H1 (cell line): ENCODE measurements at regions not wholly inside any gene's neighbourhood (a gene's known extent, or its start where the extent isn't known, plus 50 kb on each side); places are given as distances from the start of the nearest gene placed in this dataset.

ENCODE experiments used
- CTCF ChIA-PET: fragments of 300-600 bp; sonication (Branson Sonifier 250); formaldehyde crosslinking; loops from one replicate; lab custom pipeline; 2021; ENCODE audit not compliant: partially characterized antibody; lab: Charles Lee
- POLR2A ChIA-PET: fragments of 300-600 bp; sonication (Branson Sonifier 250); formaldehyde crosslinking; loops from one replicate; lab custom pipeline; 2021; ENCODE audit warnings: inconsistent platforms; ENCODE audit not compliant: partially characterized antibody; lab: Charles Lee
- DNase-seq, 2 experiments: peaks; one replicate each; pipeline versions ENCODE4 v3.0.0 to v3.0.0-alpha.2; 2010 to 2022; ENCODE audit warnings: low spot score in 2 of 2, low read depth in 1 of 2, mixed read lengths in 1 of 2
- FAIRE-seq: peaks from 2 replicates; lab custom pipeline; 2011; peaks lifted over from hg19 to GRCh38; lab: Jason Lieb, UNC
- H2AFZ ChIP-seq: 2 replicates; pipeline ENCODE4 v1.8.1; 2012; ENCODE audit warnings: low read length, inconsistent platforms
- H2AK5ac ChIP-seq: 2 replicates; pipeline ENCODE4 v1.6.1; 2013; ENCODE audit warnings: low read depth, low read length
- H2BK120ac ChIP-seq: replicated peaks from 2 replicates; pipeline ENCODE3; 2013; ENCODE audit warnings: low read depth, low read length, inconsistent platforms
- H2BK12ac ChIP-seq: 2 replicates; pipeline ENCODE4 v1.6.1; 2013; ENCODE audit warnings: low read depth, low read length
- H2BK15ac ChIP-seq: 2 replicates; pipeline ENCODE4 v1.6.1; 2013; ENCODE audit warnings: low read length
- H2BK20ac ChIP-seq: 2 replicates; pipeline ENCODE4 v1.6.1; 2013; ENCODE audit warnings: low read length
- H2BK5ac ChIP-seq: 2 replicates; pipeline ENCODE4 v1.6.1; 2013; ENCODE audit warnings: low read depth, low read length
- H3K14ac ChIP-seq: 2 replicates; pipeline ENCODE4 v1.6.1; 2013; ENCODE audit warnings: inconsistent platforms; ENCODE audit not compliant: insufficient read length
- H3K18ac ChIP-seq: 2 replicates; pipeline ENCODE4 v1.6.1; 2013; ENCODE audit warnings: low read length; ENCODE audit errors: extremely low read depth
- H3K23ac ChIP-seq: 2 replicates; pipeline ENCODE4 v1.6.1; 2013; ENCODE audit warnings: inconsistent platforms; ENCODE audit not compliant: insufficient read length
- H3K23me2 ChIP-seq: 2 replicates; pipeline ENCODE4 v1.6.1; 2013; ENCODE audit warnings: low read depth, low read length
- H3K27ac ChIP-seq: 2 replicates; pipeline ENCODE4 v1.6.1; 2011; ENCODE audit warnings: low read depth, low read length, inconsistent platforms
- H3K27me3 ChIP-seq, 4 experiments: replicated peaks in 1 of 4; 1 replicate in 1 of 4; 2 replicates in 3 of 4; pipeline versions ENCODE4 v1.6.1 to v1.8.1; 2011 to 2013; ENCODE audit warnings: low read length in 3 of 4, mild to moderate bottlenecking in 3 of 4, inconsistent platforms in 2 of 4, mixed read lengths in 2 of 4, moderate library complexity in 1 of 4; ENCODE audit not compliant: control insufficient read depth in 3 of 4, insufficient read depth in 3 of 4; ENCODE audit errors: extremely low read depth in 1 of 4
- H3K36me3 ChIP-seq, 4 experiments: 2 replicates each; pipeline versions ENCODE4 v1.6.1 to v1.8.1; 2011 to 2013; ENCODE audit warnings: mild to moderate bottlenecking in 4 of 4, low read length in 3 of 4, moderate library complexity in 2 of 4, control low read depth in 1 of 4, inconsistent platforms in 1 of 4; ENCODE audit not compliant: insufficient read depth in 4 of 4, control insufficient read depth in 2 of 4
- H3K4ac ChIP-seq: replicated peaks from 2 replicates; pipeline ENCODE3; 2013; ENCODE audit warnings: low read length, low read depth, mixed read lengths, inconsistent platforms; ENCODE audit not compliant: insufficient read length
- H3K4me1 ChIP-seq, 4 experiments: replicated peaks in 1 of 4; 1 replicate in 1 of 4; 2 replicates in 3 of 4; pipeline versions ENCODE4 v1.6.1 to v1.8.1; 2011 to 2013; ENCODE audit warnings: low read length in 3 of 4, inconsistent platforms in 2 of 4, mixed read lengths in 1 of 4; ENCODE audit not compliant: insufficient read depth in 4 of 4, control insufficient read depth in 3 of 4
- H3K4me2 ChIP-seq, 2 experiments: 2 replicates each; pipeline versions ENCODE4 v1.6.1 to v1.8.1; 2011 to 2013; ENCODE audit warnings: low read depth in 2 of 2, low read length in 2 of 2, control low read depth in 1 of 2, inconsistent platforms in 1 of 2, mild to moderate bottlenecking in 1 of 2; ENCODE audit not compliant: insufficient read depth in 1 of 2
- H3K4me3 ChIP-seq, 4 experiments: fragments of 200-600, 300-600 bp in 1 of 4; sonication (generic), shearing (Covaris generic), sonication (Bioruptor Twin) in 1 of 4; 2 replicates each; pipeline versions ENCODE4 v1.5.1 to v1.8.1; 2011 to 2016; ENCODE audit warnings: low read length in 4 of 4, low read depth in 3 of 4, control low read depth in 2 of 4, inconsistent platforms in 2 of 4, mild to moderate bottlenecking in 2 of 4, mixed read lengths in 1 of 4, moderate library complexity in 1 of 4; ENCODE audit not compliant: insufficient read depth in 2 of 4; ENCODE audit errors: extremely low read depth in 1 of 4
- H3K56ac ChIP-seq: replicated peaks from 2 replicates; pipeline ENCODE3; 2013; ENCODE audit warnings: low read depth, mild to moderate bottlenecking, mixed read lengths, low read length, inconsistent platforms; ENCODE audit not compliant: insufficient read length
- H3K79me1 ChIP-seq: 2 replicates; pipeline ENCODE4 v1.6.1; 2013; ENCODE audit warnings: low read depth, low read length, control low read depth
- H3K79me2 ChIP-seq, 2 experiments: 2 replicates each; pipeline versions ENCODE4 v1.6.1 to v1.8.1; 2012 to 2013; ENCODE audit warnings: low read length in 2 of 2, mild to moderate bottlenecking in 2 of 2, inconsistent platforms in 1 of 2; ENCODE audit not compliant: insufficient read depth in 2 of 2, control insufficient read depth in 1 of 2
- H3K9ac ChIP-seq, 4 experiments: replicated peaks in 1 of 4; 1 replicate in 1 of 4; 2 replicates in 3 of 4; pipeline versions ENCODE4 v1.6.1 to v1.8.1; 2011 to 2013; ENCODE audit warnings: low read depth in 3 of 4, low read length in 3 of 4, control low read depth in 2 of 4, mild to moderate bottlenecking in 2 of 4, moderate library complexity in 2 of 4, inconsistent platforms in 1 of 4; ENCODE audit errors: extremely low read depth in 1 of 4
- H3K9me3 ChIP-seq, 2 experiments: 2 replicates each; pipeline versions ENCODE4 v1.6.1 to v1.8.1; 2012 to 2013; ENCODE audit warnings: mild to moderate bottlenecking in 2 of 2, moderate library complexity in 2 of 2, control low read depth in 1 of 2, inconsistent platforms in 1 of 2, low read depth in 1 of 2, low read length in 1 of 2, mixed read lengths in 1 of 2; ENCODE audit not compliant: insufficient read depth in 2 of 2
- H4K20me1 ChIP-seq, 2 experiments: replicated peaks in 1 of 2; 2 replicates each; pipeline versions ENCODE3 to v1.8.1; 2011 to 2013; ENCODE audit warnings: inconsistent platforms in 2 of 2, low read length in 2 of 2, mild to moderate bottlenecking in 1 of 2; ENCODE audit not compliant: insufficient read depth in 2 of 2, control insufficient read depth in 1 of 2
- H4K5ac ChIP-seq: 2 replicates; pipeline ENCODE4 v1.6.1; 2013; ENCODE audit warnings: low read length, low read depth, mixed read lengths, inconsistent platforms; ENCODE audit not compliant: insufficient read length
- H4K8ac ChIP-seq: 2 replicates; pipeline ENCODE4 v1.8.0; 2013; ENCODE audit warnings: mild to moderate bottlenecking, moderate library complexity, low read length, inconsistent platforms; ENCODE audit not compliant: insufficient read depth; ENCODE audit errors: extremely low read depth
- H4K91ac ChIP-seq: replicated peaks from 2 replicates; pipeline ENCODE3; 2013; ENCODE audit warnings: low read length, mixed read lengths, inconsistent platforms; ENCODE audit not compliant: insufficient read length
- BRCA1 ChIP-seq: IDR thresholded peaks from 2 replicates; pipeline ENCODE4 v1.6.1; 2012; ENCODE audit warnings: low read depth, low read length, improper control_type of control experiment
- CTBP2 ChIP-seq: IDR thresholded peaks from 2 replicates; pipeline ENCODE4 v1.7.0; 2011; ENCODE audit warnings: borderline replicate concordance, mild to moderate bottlenecking, moderate library complexity, mixed read lengths, low read length; ENCODE audit not compliant: insufficient read depth, insufficient read length
- EP300 ChIP-seq, 2 experiments: IDR thresholded peaks; 1 replicate in 1 of 2; 2 replicates in 1 of 2; pipeline ENCODE4 v1.6.1; 2011 to 2012; ENCODE audit warnings: low read depth in 2 of 2, low read length in 2 of 2, mild to moderate bottlenecking in 2 of 2, borderline replicate concordance in 1 of 2, inconsistent platforms in 1 of 2, moderate library complexity in 1 of 2
- WGBS, 2 experiments: shearing (Covaris generic) in 1 of 2; methylation state at CpG; one replicate each; pipeline versions ENCODE4 v1.1.6 to v1.1.7; 2013 to 2015; ENCODE audit warnings: low lambda C conversion rate in 2 of 2, mixed read lengths in 2 of 2, inconsistent platforms in 1 of 2, low coverage in 1 of 2, missing lambda C conversion rate in 1 of 2; ENCODE audit not compliant: insufficient replicate concordance in 2 of 2, insufficient coverage in 1 of 2, insufficient read length in 1 of 2; ENCODE audit errors: extremely low coverage in 1 of 2, missing lambda C conversion rate in 1 of 2; 5-methylcytosine and 5-hydroxymethylcytosine counted together
- TF ChIP-seq, protein P1 (sequence below), 3 experiments: IDR thresholded peaks; 1 replicate in 2 of 3; 2 replicates in 1 of 3; pipeline versions ENCODE4 v1.5.1 to v1.6.1; 2011; ENCODE audit warnings: low read length in 3 of 3, mild to moderate bottlenecking in 3 of 3, inconsistent platforms in 2 of 3, low read depth in 1 of 3, moderate library complexity in 1 of 3; ENCODE audit not compliant: insufficient read depth in 1 of 3; ENCODE audit errors: control extremely low read depth in 1 of 3
- TF ChIP-seq, protein P2 (sequence below): IDR thresholded peaks from 2 replicates; pipeline ENCODE4 v1.6.1; 2011; ENCODE audit warnings: low read depth, mild to moderate bottlenecking, low read length; ENCODE audit not compliant: insufficient read depth

DNA sequence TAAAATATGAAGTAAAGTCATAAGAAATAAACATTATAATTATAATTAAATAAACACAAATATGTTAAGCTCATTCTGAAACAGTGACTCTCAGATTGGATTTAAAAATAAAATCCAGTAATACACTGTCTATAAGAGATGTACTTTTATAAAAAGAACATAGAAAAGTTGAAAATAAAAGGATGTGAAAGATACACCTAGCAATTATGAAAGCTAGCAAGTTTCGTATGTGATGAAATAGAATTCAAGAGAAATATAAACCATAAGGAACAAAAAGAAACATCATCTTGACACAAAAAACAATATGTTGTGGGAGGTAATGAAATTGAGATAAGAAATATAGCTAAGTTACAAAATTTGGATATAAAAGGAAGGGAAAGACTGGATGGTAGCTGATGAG is 128.6 kb upstream of the CNR1 start:
- 0 out of 7 replicates have a peak, but pooled peaks cover 0 to 2% (median 0%) of the 10 kb centered on the region in 4 experiments for H3K4me1 ChIP-seq
- TF ChIP-seq EP300 (IDR thresholded peaks at IDR 0.05; ENCODE audit: borderline replicate concordance in 1 of 2, low read depth in 2 of 2, low read length in 2 of 2) (no peak), CTBP2 (no peak), BRCA1 (no peak)
- TF ChIP-seq, protein P1, sequence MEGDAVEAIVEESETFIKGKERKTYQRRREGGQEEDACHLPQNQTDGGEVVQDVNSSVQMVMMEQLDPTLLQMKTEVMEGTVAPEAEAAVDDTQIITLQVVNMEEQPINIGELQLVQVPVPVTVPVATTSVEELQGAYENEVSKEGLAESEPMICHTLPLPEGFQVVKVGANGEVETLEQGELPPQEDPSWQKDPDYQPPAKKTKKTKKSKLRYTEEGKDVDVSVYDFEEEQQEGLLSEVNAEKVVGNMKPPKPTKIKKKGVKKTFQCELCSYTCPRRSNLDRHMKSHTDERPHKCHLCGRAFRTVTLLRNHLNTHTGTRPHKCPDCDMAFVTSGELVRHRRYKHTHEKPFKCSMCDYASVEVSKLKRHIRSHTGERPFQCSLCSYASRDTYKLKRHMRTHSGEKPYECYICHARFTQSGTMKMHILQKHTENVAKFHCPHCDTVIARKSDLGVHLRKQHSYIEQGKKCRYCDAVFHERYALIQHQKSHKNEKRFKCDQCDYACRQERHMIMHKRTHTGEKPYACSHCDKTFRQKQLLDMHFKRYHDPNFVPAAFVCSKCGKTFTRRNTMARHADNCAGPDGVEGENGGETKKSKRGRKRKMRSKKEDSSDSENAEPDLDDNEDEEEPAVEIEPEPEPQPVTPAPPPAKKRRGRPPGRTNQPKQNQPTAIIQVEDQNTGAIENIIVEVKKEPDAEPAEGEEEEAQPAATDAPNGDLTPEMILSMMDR (IDR thresholded peaks at IDR 0.05; ENCODE audit: control extremely low read depth in 1 of 3, insufficient read depth in 1 of 3, low read depth in 1 of 3, low read length in 3 of 3) = no peak
- TF ChIP-seq, protein P2, sequence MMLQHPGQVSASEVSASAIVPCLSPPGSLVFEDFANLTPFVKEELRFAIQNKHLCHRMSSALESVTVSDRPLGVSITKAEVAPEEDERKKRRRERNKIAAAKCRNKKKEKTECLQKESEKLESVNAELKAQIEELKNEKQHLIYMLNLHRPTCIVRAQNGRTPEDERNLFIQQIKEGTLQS = no peak
- TF ChIP-seq, all 59 proteins: peak for 0
- no peak overlapping the region for H3K18ac ChIP-seq
- no peak overlapping the region for H2BK5ac ChIP-seq
- no peaks in the 10 kb centered on the region for H3K23me2 ChIP-seq
- H4K91ac ChIP-seq = no peak overlapping the region
- H4K8ac ChIP-seq = no peak overlapping the region
- no peak overlapping the region for H3K27ac ChIP-seq
- 90% methylated on average over 1 of the region's 1 CpG; no CpG with 5 or more reads in 1 of the 2 experiments for WGBS, 2 experiments
- H3K36me3 ChIP-seq = no peaks in the 10 kb centered on the region
- no peak overlapping the region for H3K9ac ChIP-seq
- no peak for DNase-seq
- H2BK120ac ChIP-seq = no peak overlapping the region
- H3K79me1 ChIP-seq = no peaks in the 10 kb centered on the region
- no peak overlapping the region for H3K56ac ChIP-seq
- H2AFZ ChIP-seq = no peak overlapping the region
- H3K4ac ChIP-seq = no peak overlapping the region
- H3K79me2 ChIP-seq = no peaks in the 10 kb centered on the region
- H4K5ac ChIP-seq = no peak overlapping the region
- H4K20me1 ChIP-seq = no peaks in the 10 kb centered on the region
- H3K4me2 ChIP-seq = no peak overlapping the region
- no peak overlapping the region for H2AK5ac ChIP-seq
- ChIA-PET POLR2A (no interaction called here), CTCF (no interaction called here)
- H2BK15ac ChIP-seq = no peak overlapping the region
- H2BK20ac ChIP-seq = no peak overlapping the region
- H3K23ac ChIP-seq = no peak overlapping the region
- H2BK12ac ChIP-seq = no peak overlapping the region
- no peak overlapping the region for H3K4me3 ChIP-seq
- no peaks in the 10 kb centered on the region for H3K9me3 ChIP-seq
- no peaks in the 10 kb centered on the region for H3K27me3 ChIP-seq
- no peak for FAIRE-seq
- no peak overlapping the region for H3K14ac ChIP-seq
